HG02870 (cell line): ENCODE measurements at regions not wholly inside any gene's neighbourhood (a gene's known extent, or its start where the extent isn't known, plus 50 kb on each side); places are given as distances from the start of the nearest gene placed in this dataset.
"Not testable (repeated sequence)": the region's sequence is repeated elsewhere in the genome, so short reads cannot be mapped to it uniquely, and the experiment has no call there.

Experiments
- ATAC-seq: cut with Tn5 transposase; IDR thresholded peaks from one replicate; pipeline ENCODE4 v1.9.1; 2021; ENCODE audit warnings: mild to moderate bottlenecking, moderate library complexity; ENCODE audit not compliant: unreplicated experiment

GRCh38 chr10:30172673-30173072, 113.3 kb upstream of the JCAD start:
- ATAC-seq = no peak

GRCh38 chr10:30172091-30172490, 112.7 kb upstream of the JCAD start:
- ATAC-seq = no peak

- no peak for ATAC-seq
These were observed 112.2 kb upstream of the JCAD start for GRCh38 chr10:30171601-30172000.

GRCh38 chr10:30170814-30171213, 111.4 kb upstream of the JCAD start:
- no peak for ATAC-seq

- ATAC-seq = no peak
These were observed 110.8 kb upstream of the JCAD start for GRCh38 chr10:30170146-30170545.

GRCh38 chr10:30169342-30169741, 110.0 kb upstream of the JCAD start:
- ATAC-seq = no peak

GRCh38 chr10:30166929-30167328, 107.5 kb upstream of the JCAD start:
- no peak for ATAC-seq

GRCh38 chr10:30163410-30163809, 104.0 kb upstream of the JCAD start:
- ATAC-seq = not testable (repeated sequence)

- ATAC-seq = not testable (repeated sequence)
These were observed 103.4 kb upstream of the JCAD start for GRCh38 chr10:30162796-30163195.

- no peak for ATAC-seq
These were observed 101.0 kb upstream of the JCAD start for GRCh38 chr10:30160271-30160982.

- not testable (repeated sequence) for ATAC-seq
These were observed 100.2 kb upstream of the JCAD start for GRCh38 chr10:30159614-30160013.

- ATAC-seq = no peak
These were observed 99.1 kb upstream of the JCAD start for GRCh38 chr10:30158325-30158960.

GRCh38 chr10:30155401-30155800, 96.0 kb upstream of the JCAD start:
- no peak for ATAC-seq

GRCh38 chr10:30154561-30154960, 95.2 kb upstream of the JCAD start:
- no peak for ATAC-seq

- no peak for ATAC-seq
These were observed 94.7 kb upstream of the JCAD start for GRCh38 chr10:30154126-30154525.

- ATAC-seq = no peak
These were observed 92.4 kb upstream of the JCAD start for GRCh38 chr10:30151581-30152389.

- no peak for ATAC-seq
These were observed 82.0 kb upstream of the JCAD start for GRCh38 chr10:30141423-30141822.

- no peak for ATAC-seq
These were observed 75.0 kb upstream of the JCAD start for GRCh38 chr10:30134171-30134945.

GRCh38 chr10:30133198-30133597, 73.8 kb upstream of the JCAD start:
- no peak for ATAC-seq

GRCh38 chr10:30131369-30131768, 72.0 kb upstream of the JCAD start:
- ATAC-seq = not testable (repeated sequence)

GRCh38 chr10:30129326-30129725, 69.9 kb upstream of the JCAD start:
- not testable (repeated sequence) for ATAC-seq
